Suppressor macrophage (primary cell): ENCODE measurements at regions not wholly inside any gene's neighbourhood (a gene's known extent, or its start where the extent isn't known, plus 50 kb on each side); places are given as distances from the start of the nearest gene placed in this dataset.

Source experiments
- DNase-seq, 4 experiments: peaks; one replicate each; pipeline ENCODE4 v3.0.0-alpha.2; 2020 to 2022

DNA sequence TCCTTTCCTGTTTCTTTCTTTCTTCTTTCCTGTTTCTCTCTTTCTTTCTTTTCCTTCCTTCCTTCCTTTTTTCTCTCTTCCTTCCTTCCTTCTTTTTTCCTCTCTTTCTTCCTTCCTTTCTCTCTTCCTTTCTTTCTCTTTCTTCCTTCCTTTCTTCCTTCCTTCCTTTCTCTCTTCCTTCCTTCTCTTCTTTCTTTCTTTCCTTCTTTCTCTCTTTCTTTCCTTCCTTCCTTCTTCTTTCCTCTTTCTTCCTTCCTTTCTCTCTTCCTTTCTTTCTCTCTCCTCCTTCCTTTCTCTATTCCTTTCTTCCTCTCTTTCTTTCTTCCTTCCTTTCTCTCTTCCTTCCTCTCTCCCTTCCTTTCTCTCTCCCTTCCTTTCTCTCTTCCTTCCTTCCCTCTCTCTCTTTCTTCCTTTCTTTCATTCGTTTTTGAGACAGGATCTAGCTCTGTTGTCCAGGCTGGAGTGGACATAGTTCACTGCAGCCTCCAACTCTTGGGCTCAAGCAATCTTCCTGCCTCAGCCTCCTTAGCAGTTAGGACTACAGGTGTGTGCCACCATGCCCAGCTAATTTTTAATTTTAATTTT, 170.8 kb upstream of the GMDS start:
- DNase-seq: no peak

DNA sequence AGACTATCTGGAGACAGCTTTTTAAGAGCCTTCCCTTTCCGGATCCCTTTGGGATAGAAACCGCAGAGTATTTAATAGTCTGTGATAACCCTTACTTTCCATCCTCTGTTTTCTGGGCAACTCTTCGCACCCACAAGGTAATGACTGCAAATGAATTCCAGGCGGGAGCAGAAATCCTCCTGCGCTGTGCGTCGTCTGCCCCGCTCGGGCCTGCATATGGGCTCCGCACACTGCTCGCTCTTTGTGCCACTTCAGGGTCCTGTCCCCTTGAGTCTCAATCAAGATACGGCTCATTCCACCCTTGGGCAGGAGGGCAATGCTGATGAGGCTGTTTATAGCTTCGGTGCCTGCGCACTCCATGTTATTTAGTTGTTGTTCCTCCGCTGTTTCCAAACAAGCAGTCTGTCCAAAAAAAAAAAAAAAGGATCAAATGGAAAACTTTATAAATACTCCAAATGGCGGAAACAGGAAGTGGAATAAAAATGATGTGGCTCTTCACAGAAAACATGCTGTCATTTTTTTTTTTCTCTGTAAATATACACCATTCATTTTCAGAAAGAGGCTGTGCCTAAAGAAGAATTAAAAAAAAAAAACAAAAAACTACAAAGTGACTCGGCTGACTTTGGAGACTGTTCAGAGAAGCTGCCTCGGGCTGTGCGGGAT, 169.6 kb upstream of the GMDS start:
- DNase-seq: no peak

DNA sequence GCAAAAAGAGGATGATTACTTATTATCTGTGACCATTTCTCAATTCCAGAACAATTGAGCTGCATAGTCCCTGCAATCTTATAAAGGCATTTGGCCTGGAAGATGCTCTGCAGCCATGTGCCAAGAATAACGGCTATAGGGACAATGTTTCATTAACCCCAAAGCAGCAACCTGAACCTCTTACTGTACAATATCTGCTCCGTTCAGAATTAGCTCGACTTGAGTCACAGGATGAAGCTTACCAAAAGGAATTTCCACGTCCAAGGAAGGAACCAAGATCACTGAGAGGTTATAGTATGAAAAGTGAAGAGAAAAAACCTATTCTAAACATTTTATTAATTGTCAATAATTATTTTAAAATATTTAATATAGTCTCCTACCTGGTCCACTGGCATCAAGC, 167.3 kb upstream of the GMDS start:
- no peak for DNase-seq

DNA sequence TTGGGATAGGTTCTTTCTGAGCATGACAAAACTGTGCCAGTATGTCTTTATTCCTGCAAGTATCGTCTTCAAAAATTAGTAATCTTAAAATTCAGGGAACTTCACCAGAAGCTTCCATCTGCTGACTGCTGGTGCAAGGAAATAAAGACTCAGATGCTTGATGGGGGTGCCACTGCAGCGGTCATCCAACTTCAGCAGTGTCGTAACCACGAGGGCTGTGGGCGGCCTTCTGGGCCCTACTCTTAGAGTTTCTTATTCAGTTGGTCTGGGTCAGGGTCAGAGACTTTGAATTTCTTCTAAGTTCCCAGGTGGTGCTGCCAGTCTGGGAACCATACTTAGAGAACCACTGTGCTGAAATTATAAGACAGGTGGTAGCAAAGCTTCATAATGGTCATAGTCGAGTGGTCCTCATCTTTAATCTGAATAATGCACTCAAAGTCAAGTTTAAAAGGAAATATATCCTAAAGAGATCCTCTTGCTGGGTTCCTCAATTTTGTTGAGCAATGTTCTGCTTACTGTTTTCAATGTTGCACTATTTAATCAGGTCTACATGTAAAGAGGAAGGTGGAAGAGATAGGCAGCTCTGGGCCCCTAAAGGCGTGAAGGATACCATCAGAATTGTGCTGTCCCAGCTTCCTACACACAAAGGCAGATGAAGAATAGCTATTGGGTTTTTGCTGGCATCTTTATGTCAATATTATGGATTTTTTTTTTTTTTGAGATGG, 165.4 kb upstream of the GMDS start:
- peak; percentile 62 to 75 (median 67) for DNase-seq

DNA sequence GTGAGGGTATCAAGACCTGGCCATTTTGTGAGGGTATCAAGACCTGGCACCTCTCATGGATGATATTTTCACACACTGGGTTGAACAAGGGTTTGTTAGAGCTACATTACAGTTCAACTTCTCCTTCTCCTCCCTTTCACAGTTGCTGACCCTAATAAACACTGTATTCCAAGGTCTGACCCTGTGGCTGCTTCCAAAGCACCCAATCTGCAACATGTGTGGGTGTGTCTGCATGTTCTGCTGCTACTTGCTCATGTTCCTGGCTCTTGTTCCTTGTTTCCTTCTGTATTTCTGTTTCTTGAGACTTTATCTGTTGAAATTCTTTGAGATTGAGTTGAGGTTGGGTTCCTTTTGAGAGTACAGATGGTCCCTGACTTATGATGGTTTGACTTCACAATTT, 162.1 kb upstream of the GMDS start:
- DNase-seq: peak in 3 of 4 experiments; percentile 21 to 39 (median 36)

DNA sequence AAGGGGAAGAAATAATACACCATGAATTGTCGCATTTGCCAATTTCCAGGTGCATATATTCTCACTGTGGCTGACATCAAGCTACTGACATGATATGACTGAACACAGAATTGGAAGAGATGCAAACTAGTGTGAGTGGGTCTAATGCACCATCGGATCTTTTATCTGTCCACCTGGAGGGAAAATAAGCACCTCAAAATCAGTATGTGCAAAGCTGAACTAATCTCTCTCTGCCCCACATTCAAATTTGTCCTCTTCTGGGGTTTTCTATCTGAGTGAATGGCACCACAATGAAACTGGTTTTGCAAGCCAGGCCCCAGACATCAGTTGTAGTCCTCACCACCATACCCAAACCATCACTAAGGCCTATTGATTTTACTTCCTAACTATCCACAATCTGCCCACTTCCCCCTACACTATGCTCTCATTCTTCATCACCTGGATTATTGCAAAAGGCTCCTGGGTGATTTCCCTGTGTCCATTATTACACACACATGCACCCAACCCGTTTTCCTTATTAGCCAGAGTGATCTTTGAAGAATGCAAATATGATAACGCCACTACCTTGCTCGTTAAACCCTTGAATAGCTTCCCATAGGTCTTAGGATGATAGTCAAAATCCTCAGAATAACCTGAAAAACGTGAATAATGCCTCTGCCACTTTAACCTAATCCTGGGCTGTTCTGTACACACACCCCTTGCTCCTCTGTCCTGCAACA, 159.0 kb upstream of the GMDS start:
- DNase-seq: no peak

DNA sequence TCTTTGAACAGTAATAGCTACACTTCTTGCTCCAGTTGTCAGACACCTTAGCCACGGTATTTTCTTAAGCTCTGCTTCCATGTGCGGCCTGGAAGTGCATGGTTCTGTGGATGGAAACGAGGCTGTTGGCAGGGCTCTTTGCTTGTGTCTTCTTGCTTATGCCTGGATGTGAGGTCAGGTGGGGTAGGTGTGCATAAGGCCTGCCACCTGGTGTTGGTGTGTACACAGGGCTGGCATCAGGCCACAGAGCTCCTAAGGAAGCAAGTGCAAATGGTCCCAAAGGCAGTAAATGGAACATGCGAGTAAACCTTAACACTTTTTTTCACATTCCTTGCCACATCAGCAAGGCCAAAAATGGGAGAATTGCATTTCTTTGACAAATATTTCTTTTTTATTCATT, 158.1 kb upstream of the GMDS start:
- no peak for DNase-seq

DNA sequence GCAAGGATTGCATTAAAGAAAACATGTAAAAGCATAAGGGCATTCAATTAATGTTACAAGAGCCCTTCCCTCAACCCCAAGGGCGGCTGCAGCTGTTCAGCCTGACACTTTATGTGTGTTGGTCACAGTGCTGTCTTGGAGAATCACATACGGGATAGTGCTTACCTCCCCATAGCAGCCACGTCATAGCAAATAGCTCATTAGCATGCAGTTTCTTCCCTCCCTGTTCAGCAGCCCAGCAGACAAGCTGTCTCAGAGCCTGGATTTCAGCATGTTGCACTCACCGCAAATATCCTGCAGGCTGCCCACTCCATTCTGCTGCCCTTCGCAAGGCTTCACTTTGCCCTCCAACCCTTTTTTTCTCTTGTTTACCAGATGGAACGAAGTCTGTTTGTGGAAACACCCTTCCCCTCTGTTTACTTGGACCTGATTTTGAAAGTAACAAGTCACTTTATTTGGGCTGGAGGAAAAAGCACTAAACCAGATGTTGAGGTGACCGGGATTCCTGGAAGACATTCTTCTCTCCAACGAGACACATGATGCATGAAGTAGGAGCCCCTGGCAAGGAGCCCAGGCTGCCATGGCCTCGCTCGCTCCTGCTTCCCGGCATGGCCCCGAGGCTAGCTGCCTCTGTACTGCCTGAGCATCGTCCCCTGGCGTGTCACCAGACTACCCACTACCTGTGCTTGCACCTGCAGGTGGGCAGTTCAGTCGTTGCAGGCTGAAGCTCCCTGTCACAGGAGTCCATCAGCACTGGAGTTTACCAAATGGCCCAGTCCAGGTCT, 151.6 kb upstream of the GMDS start:
- no peak for DNase-seq

DNA sequence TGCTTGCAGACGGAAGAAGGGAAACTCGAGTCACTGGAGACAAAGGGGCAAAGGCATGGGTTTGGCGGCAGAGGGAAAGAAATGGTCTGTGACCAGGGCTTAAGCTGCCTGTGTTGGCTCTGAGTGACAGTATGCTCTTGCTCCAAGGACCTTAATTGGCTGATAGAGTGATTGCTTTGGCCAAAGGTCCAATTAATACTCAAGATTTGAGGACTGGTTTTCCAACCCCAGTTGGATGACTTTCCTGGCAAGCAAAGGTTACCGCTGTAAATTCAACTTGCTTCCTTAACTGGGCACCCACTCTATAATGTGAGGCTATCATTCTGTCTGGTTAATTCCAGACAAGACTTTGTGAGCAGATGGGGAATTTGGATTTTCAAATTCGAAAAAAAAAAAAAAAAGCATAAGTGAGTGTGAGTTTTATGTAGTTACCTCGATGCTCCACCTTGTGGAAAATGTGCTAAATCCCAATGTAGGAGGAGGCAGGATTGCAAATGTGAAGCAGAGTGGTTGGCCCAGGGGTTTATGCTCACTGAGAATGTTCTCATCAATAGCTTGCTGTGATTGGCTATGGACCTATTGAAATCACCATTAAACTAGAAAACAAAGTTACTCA, 150.7 kb upstream of the GMDS start:
- DNase-seq: no peak

DNA sequence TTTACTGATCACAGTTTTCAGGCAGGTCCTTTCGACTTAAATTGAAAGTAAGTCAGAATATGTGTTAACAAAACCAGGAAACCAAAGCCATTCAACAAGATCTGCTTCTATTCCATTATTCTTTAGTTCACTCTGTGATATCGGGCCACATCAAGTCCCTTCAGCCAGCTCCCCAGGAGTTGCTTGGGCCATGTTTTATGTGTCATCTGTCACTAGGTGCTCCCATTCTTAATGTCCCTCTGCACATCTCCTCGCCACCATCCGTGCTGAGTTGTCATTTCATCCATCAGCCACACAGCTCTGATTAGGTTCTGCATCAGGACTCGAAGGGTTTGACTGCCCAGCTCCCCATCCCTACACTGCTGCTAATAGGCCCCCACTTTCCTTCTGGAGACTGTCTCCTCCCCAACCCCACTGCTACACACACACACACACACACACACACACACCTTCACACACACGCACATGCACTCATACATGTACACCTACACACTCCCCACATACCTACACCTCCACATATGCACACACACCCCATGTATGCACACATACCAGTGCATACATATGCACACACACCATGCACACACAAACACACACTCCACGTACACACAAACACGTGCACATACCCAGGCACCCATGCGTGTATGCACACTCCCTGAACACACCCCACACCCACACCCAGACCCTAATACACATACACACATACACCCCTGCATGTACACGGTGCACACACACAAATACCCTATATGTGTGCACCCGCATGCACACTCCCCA, 143.3 kb upstream of the GMDS start:
- DNase-seq: no peak

DNA sequence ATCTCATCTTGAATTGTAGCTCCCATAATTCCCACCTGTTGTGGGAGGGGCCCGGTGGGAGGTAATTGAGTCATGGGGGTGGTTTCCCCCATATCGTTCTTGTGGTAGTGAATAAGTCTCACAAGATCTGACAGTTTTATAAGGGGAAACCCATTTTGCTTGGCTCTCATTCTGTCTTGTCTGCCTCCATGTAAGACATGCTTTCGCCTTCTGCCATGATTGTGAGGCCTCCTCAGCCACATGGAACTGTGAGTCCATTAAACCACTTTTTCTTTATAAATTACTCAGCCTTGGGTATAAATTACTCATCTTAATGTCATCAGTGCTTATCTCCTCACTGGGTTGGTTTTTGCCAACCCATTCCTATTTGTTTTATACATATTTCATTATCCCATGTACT, 142.0 kb upstream of the GMDS start:
- DNase-seq: no peak

DNA sequence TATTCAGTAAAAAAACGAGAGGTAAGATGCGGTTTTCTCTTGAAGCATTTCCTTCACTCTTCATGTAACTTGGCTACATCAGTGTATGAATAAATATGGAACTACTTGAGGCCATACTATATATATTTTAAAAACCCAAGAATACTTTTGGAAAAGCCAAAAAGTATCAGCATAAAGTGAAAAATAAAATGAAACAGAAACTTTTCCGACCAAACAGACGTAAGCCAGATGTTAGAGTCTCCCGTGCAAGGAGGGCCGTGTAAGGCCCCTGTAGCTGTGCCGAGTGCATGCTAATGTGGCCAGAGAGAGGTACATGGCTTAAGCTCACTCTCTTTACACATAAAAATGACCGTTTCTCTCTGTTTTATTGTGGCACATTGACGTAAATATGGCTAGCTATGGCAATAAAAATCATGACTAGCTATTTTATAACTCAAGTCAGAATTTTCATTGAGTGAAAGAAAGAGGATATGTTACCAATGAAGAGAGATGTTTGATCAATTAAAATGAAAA, 140.1 kb upstream of the GMDS start:
- DNase-seq: no peak

DNA sequence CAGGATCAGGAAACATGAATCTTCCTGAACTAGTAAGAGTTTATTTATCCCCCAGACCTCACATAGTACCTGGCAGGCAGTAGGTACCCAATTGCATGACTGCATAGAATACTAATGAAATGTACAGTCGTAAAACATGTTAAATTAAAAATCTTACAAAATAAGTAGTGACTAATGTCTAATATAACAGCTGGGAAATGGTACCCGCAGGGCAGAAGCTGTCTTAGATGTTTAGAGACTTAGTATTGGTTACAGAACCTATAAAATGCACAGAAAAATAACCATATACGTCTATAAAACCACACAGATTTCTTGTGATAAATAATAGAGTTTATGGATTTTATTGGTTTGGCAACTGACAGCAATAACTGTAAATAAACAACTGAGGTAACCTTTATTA, 139.1 kb upstream of the GMDS start:
- no peak for DNase-seq

DNA sequence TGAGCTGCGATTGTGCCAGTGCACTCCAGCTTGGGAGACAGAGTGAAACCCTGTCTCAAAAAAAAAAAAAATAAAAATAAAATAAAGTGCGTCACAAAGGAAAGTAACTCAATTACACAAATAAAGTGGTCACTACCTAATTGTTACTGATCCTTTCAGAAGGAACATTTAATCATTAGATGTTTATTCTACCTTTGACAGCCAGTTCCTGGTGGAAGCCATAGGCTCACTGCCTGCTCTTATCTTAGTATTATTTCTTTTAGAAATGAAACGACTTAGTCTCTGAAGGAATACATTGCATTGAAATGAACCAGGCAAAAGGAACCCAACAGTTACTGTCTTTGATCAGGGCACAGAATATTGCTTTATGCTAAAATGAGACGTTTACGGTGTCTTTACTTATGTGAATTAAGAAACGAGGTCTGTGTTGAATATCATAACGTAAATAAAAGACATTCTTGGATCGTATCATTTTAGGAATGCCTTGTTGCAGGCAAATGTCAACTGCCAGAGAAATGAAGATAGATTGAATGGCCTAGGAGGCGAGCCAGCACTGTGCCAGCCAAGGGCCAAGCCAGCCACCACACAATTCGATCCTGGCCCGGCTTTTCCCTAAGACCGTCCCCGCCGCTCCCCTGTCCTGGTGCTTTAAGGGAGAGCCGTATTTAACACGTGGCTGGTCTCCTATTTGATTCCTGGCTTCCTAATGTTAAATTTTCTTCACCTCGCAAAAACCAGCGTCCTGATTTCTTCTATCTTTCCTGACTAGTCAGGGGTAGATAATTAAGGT, 136.7 kb upstream of the GMDS start:
- no peak for DNase-seq

DNA sequence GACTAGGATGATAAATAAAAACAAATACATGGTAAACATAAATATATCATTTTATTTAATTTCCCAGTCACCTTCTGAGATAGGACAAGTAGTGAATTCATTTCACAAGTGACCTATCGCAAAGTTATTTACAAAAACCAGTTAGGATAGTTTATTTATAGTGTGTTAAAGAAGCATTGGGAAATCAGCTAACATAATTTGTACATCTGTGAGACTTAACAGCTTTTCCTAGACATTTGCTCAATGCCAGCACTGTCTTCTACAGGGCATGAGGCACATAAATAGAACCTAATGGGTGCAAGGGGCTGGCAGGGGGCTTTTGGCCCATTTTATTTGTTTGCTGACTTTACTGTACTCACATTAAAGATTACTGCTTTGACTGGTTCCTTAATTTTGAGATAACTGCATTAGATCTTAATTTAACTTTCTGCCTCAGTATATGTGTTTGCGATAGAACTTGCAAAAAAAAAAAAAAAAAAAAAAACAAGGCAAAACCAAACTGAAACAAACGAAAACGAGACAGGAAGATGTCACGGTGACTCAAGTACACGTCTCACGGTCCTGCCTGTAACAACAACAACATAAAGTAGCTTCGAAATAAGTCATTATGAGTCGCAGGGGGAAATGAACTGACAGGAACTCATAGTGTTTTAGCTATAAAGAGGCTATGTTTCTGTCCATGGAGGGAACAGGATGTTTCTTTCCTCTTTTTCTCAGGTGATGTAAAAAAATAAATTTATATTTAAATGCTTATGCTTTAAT, 133.7 kb upstream of the GMDS start:
- DNase-seq: no peak

DNA sequence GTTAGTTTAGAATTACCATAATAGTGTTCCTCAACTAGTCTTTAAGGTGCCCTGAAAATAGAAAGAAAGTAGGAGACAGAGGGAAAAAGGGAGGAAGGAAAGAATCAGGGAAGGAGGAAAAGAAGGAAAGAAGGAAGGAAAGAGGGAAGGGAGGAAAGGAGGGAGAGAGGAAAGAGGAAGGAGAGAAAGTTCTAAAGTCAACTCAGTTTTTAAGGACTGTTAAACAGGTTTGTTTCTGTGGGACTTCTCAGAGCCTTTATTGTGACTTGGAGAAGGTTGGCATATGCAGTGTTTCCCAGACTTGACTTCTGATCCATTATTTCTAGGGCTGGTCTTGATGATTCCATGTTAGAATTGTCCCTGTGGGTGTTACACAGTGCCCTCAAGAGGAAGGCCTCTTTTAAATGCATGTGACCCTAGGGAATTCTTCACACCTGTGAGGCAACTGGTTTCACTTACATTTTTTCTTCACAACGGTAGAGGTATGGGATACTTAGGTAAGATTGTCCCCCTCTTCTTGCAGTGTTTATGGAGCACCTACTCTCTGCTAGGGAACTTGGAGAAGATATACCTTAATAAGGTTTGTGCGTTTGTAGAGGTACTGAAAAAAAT, 132.7 kb upstream of the GMDS start:
- no peak for DNase-seq

DNA sequence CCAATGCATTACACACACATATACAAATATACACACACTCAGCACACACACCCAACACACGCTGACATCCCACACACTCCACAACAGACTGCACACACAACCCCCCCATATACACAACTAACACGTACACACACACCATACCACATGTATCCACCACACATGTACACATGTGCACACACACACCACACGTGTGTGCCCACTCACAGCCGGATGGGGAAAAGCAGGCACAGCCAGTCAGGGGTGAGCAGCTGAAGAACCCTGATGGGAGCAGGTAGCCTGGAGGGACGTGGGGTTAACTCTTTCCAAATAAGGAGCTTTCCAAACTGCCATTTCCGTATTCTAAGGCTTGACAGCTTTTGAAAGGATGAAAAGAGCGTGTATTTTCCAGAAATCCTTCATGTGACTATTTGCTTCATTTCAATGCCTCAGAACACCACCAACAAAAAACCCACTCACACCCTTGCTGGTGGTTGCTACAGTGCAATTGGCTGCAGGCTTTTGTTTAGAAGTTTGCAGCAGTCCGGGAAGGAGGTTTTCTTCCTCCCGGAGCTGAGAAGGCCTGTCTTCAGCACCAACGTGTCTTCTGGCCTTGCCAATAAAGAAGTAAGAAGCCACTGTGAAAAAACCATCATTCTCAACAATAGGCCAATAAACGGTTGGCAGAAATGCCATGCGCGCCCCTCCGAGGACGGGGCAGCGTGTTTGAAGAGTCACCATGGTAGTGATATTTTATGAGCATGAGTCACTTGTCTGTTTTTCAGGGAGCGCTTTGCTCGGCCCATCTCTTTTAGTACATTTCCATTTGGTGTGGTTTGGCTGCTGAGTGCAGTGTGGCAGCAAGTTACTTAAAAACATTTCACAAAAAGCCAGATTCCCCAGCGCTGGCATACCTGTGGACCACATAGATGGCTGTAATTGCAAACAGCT, 131.3 kb upstream of the GMDS start:
- DNase-seq: no peak

DNA sequence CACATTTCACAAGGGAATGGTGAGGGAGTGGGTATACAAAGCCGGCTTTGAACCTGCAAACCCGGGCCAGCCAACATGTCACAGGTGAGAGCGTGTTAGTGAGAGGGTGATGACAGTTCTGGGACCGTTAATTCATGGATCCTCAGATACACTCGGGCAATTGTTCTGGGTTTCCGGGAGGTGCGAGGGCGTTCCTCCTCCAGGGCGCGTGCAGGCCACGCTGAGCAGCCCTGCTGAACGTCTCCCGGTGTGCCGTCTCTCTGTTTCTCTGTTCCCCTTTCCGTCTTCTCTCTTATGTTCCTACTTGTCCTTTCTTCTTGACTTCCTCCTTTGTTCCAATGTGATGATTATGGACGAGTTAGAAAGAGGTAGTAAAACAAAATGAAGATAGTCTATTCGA, 130.0 kb upstream of the GMDS start:
- peak in 1 of 4 experiments; percentile 29 for DNase-seq
